Esophagus squamous epithelium (tissue), 5 donors: ENCODE measurements at regions not wholly inside any gene's neighbourhood (a gene's known extent, or its start where the extent isn't known, plus 50 kb on each side); places are given as distances from the start of the nearest gene placed in this dataset.

Source experiments
- DNase-seq: peaks from one replicate; lab custom pipeline; 2025; lab: John Stamatoyannopoulos, UW
- H3K27ac ChIP-seq, 4 donors: fragments of 200-600 bp; sonication (generic); one replicate each; pipeline ENCODE4 v1.5.1; 2016 to 2019; ENCODE audit warnings: mild to moderate bottlenecking in 1 of 4
- H3K27me3 ChIP-seq, 4 donors: fragments of 200-600 bp; sonication (generic); 1 replicate in 3 of 4; 2 replicates in 1 of 4; pipeline versions ENCODE4 v1.5.1 to v1.6.0; 2017 to 2021; ENCODE audit warnings: antibody characterized with exemption in 1 of 4
- H3K36me3 ChIP-seq, 3 donors: fragments of 200-600 bp; sonication (generic); one replicate each; pipeline ENCODE4 v1.5.1; 2016 to 2019
- H3K4me1 ChIP-seq, 3 donors: fragments of 200-600 bp; sonication (generic); one replicate each; pipeline ENCODE4 v1.5.1; 2017 to 2019
- H3K4me3 ChIP-seq, 4 donors: fragments of 200-600 bp; sonication (generic); 1 replicate in 3 of 4; 2 replicates in 1 of 4; pipeline ENCODE4 v1.5.1; 2016 to 2019; ENCODE audit warnings: mild to moderate bottlenecking in 2 of 4, moderate library complexity in 1 of 4
- H3K9me3 ChIP-seq, 3 donors: fragments of 200-600 bp; sonication (generic); one replicate each; pipeline ENCODE4 v1.5.1; 2016 to 2019
- CTCF ChIP-seq, 6 experiments: fragments of 450-650 bp in 4 of 6; fragments of 200-600 bp in 2 of 6; sonication (generic) in 2 of 6; IDR thresholded peaks; one replicate each; pipeline ENCODE4 v1.5.1; 2016 to 2019; ENCODE audit warnings: antibody characterized with exemption in 6 of 6, mild to moderate bottlenecking in 4 of 6, moderate library complexity in 4 of 6
- POLR2A ChIP-seq, 4 donors: fragments of 450-650 bp; IDR thresholded peaks; one replicate each; pipeline ENCODE4 v1.6.1; 2017; ENCODE audit warnings: antibody characterized with exemption in 4 of 4, mild to moderate bottlenecking in 4 of 4, moderate library complexity in 3 of 4
- WGBS, 2 donors: methylation state at CpG; one replicate each; pipeline ENCODE4 v1.1.5; 2018; 5-methylcytosine and 5-hydroxymethylcytosine counted together
- intact Hi-C: fragments of 100-400 bp; cut with DNase I; formaldehyde crosslinking; loops from one replicate; pipeline ENCODE4 v1.15.0; 2022
- donor health status: DM: yes; HTN: yes; CAD: no.

GRCh38 chr13:24071016-24071415 is 89.5 kb upstream of the SPATA13 start:
- H3K9me3 ChIP-seq = no peaks in the 10 kb centered on the region
- H3K4me3 ChIP-seq = no peak overlapping the region
- TF ChIP-seq POLR2A (IDR thresholded peaks at IDR 0.05) (no peak), CTCF (IDR thresholded peaks at IDR 0.05) (no peak)
- H3K27me3 ChIP-seq = peaks cover 0 to 13% (median 0%) of the 10 kb centered on the region in 4 donors
- intact Hi-C loops = no loop called here
- H3K27ac ChIP-seq = peak overlapping the region in 1 of 4 donors; percentile 14
- H3K36me3 ChIP-seq = no peaks in the 10 kb centered on the region
- WGBS, 2 donors = 90 to 100% methylated on average over 1 of the region's 1 CpG
- peaks cover 0 to 30% (median 0%) of the 10 kb centered on the region in 3 donors for H3K4me1 ChIP-seq
- no peak for DNase-seq

GRCh38 chr13:24071423-24072075 is 89.0 kb upstream of the SPATA13 start:
- no peak for DNase-seq
- 54 to 55% methylated on average over 6 of the region's 6 CpGs for WGBS, 2 donors
- Histone ChIP-seq H3K9me3 (no peaks in the 10 kb centered on the region), H3K27ac (peak overlapping the region in 1 of 4 donors; percentile 14), H3K4me3 (no peak overlapping the region), H3K27me3 (peaks cover 0 to 13% (median 0%) of the 10 kb centered on the region in 4 donors), H3K36me3 (no peaks in the 10 kb centered on the region), H3K4me1 (peaks cover 0 to 34% (median 0%) of the 10 kb centered on the region in 3 donors)
- no peak for TF ChIP-seq CTCF (IDR thresholded peaks at IDR 0.05)
- intact Hi-C loops = no loop called here

GRCh38 chr13:24073657-24074056 is 86.9 kb upstream of the SPATA13 start:
- intact Hi-C loops = no loop called here
- no peaks in the 10 kb centered on the region for H3K36me3 ChIP-seq
- DNase-seq = no peak
- WGBS, 2 donors = 86 to 95% methylated on average over 2 of the region's 2 CpGs
- TF ChIP-seq CTCF (IDR thresholded peaks at IDR 0.05) (no peak), POLR2A (IDR thresholded peaks at IDR 0.05) (no peak)
- no peaks in the 10 kb centered on the region for H3K9me3 ChIP-seq
- H3K4me1 ChIP-seq = peaks cover 0 to 34% (median 0%) of the 10 kb centered on the region in 3 donors
- H3K4me3 ChIP-seq = no peak overlapping the region
- H3K27ac ChIP-seq = no peak overlapping the region
- peaks cover 0 to 13% (median 0%) of the 10 kb centered on the region in 4 donors for H3K27me3 ChIP-seq

- peak overlapping the region in 3 of 4 donors; percentile 3 to 47 (median 17) for H3K27ac ChIP-seq
- WGBS, 2 donors = 37 to 47% methylated on average over 2 of the region's 2 CpGs
- H3K9me3 ChIP-seq = no peaks in the 10 kb centered on the region
- DNase-seq = no peak
- H3K27me3 ChIP-seq = peaks cover 0 to 11% (median 0%) of the 10 kb centered on the region in 4 donors
- H3K4me3 ChIP-seq = no peak overlapping the region
- intact Hi-C loops = no loop called here
- H3K36me3 ChIP-seq = no peaks in the 10 kb centered on the region
- TF ChIP-seq POLR2A (IDR thresholded peaks at IDR 0.05) (no peak), CTCF (IDR thresholded peaks at IDR 0.05) (no peak)
- peaks cover 0 to 34% (median 0%) of the 10 kb centered on the region in 3 donors for H3K4me1 ChIP-seq
Observed at GRCh38 chr13:24074678-24075077, 85.8 kb upstream of the SPATA13 start.

GRCh38 chr13:24075137-24075975 is 85.2 kb upstream of the SPATA13 start:
- peak overlapping the region in 3 of 4 donors; percentile 3 to 47 (median 17) for H3K27ac ChIP-seq
- H3K27me3 ChIP-seq = peaks cover 0 to 4% (median 0%) of the 10 kb centered on the region in 4 donors
- 45 to 60% methylated on average over 7 of the region's 7 CpGs for WGBS, 2 donors
- no peak for DNase-seq
- no peak overlapping the region for H3K4me3 ChIP-seq
- intact Hi-C loops = no loop called here
- H3K4me1 ChIP-seq = peaks cover 0 to 34% (median 0%) of the 10 kb centered on the region in 3 donors
- TF ChIP-seq CTCF (IDR thresholded peaks at IDR 0.05) = no peak
- TF ChIP-seq POLR2A (IDR thresholded peaks at IDR 0.05) = no peak
- no peaks in the 10 kb centered on the region for H3K9me3 ChIP-seq
- no peaks in the 10 kb centered on the region for H3K36me3 ChIP-seq
